HG02588 (cell line): ENCODE measurements at regions not wholly inside any gene's neighbourhood (a gene's known extent, or its start where the extent isn't known, plus 50 kb on each side); places are given as distances from the start of the nearest gene placed in this dataset.

Experiments
- ATAC-seq: cut with Tn5 transposase; IDR thresholded peaks from one replicate; pipeline ENCODE4 v1.9.1; 2021; ENCODE audit warnings: mild to moderate bottlenecking, moderate library complexity; ENCODE audit not compliant: unreplicated experiment

GRCh38 chr2:177074099-177074710 is 138.4 kb upstream of the HNRNPA3 start:
- no peak for ATAC-seq

- no peak for ATAC-seq
Observed at GRCh38 chr2:177075254-177075653, 137.3 kb upstream of the HNRNPA3 start.

- ATAC-seq: no peak
Observed at GRCh38 chr2:177076636-177077179, 135.9 kb upstream of the HNRNPA3 start.

- ATAC-seq: no peak
Observed at GRCh38 chr2:177077778-177078177, 134.8 kb upstream of the HNRNPA3 start.

GRCh38 chr2:177078416-177078815 is 134.2 kb upstream of the HNRNPA3 start:
- no peak for ATAC-seq

- no peak for ATAC-seq
Observed at GRCh38 chr2:177078855-177079254, 133.7 kb upstream of the HNRNPA3 start.

- ATAC-seq: no peak
Observed at GRCh38 chr2:177080746-177081284, 131.8 kb upstream of the HNRNPA3 start.

- ATAC-seq: no peak
Observed at GRCh38 chr2:177084607-177085006, 128.0 kb upstream of the HNRNPA3 start.

- no peak for ATAC-seq
Observed at GRCh38 chr2:177088529-177088928, 124.1 kb upstream of the HNRNPA3 start.

- no peak for ATAC-seq
Observed at GRCh38 chr2:177090967-177091366, 121.6 kb upstream of the HNRNPA3 start.

- no peak for ATAC-seq
Observed at GRCh38 chr2:177093371-177093770, 119.2 kb upstream of the HNRNPA3 start.

- no peak for ATAC-seq
Observed at GRCh38 chr2:177098001-177098613, 114.5 kb upstream of the HNRNPA3 start.

- ATAC-seq: no peak
Observed at GRCh38 chr2:177101930-177102329, 110.7 kb upstream of the HNRNPA3 start.

GRCh38 chr2:177106212-177106611 is 106.4 kb upstream of the HNRNPA3 start:
- no peak for ATAC-seq

GRCh38 chr2:177108890-177109289 is 103.7 kb upstream of the HNRNPA3 start:
- no peak for ATAC-seq

GRCh38 chr2:177114712-177115111 is 97.9 kb upstream of the HNRNPA3 start:
- ATAC-seq: no peak

GRCh38 chr2:177117755-177118154 is 94.8 kb upstream of the HNRNPA3 start:
- ATAC-seq: no peak

GRCh38 chr2:177118636-177119035 is 94.0 kb upstream of the HNRNPA3 start:
- no peak for ATAC-seq

- ATAC-seq: no peak
Observed at GRCh38 chr2:177119099-177119498, 93.5 kb upstream of the HNRNPA3 start.

- no peak for ATAC-seq
Observed at GRCh38 chr2:177123048-177123447, 89.5 kb upstream of the HNRNPA3 start.

- no peak for ATAC-seq
Observed at GRCh38 chr2:177124371-177124770, 88.2 kb upstream of the HNRNPA3 start.

- ATAC-seq: no peak
Observed at GRCh38 chr2:177127821-177128220, 84.8 kb upstream of the HNRNPA3 start.
